Islet precursor cell (in vitro differentiated cells): ENCODE measurements at regions not wholly inside any gene's neighbourhood (a gene's known extent, or its start where the extent isn't known, plus 50 kb on each side); places are given as distances from the start of the nearest gene placed in this dataset.
"Not testable (repeated sequence)": the region's sequence is repeated elsewhere in the genome, so short reads cannot be mapped to it uniquely, and the experiment has no call there.

Source experiments
- DNase-seq: peaks from one replicate; pipeline ENCODE4 v3.0.0-alpha.2; 2018

DNA sequence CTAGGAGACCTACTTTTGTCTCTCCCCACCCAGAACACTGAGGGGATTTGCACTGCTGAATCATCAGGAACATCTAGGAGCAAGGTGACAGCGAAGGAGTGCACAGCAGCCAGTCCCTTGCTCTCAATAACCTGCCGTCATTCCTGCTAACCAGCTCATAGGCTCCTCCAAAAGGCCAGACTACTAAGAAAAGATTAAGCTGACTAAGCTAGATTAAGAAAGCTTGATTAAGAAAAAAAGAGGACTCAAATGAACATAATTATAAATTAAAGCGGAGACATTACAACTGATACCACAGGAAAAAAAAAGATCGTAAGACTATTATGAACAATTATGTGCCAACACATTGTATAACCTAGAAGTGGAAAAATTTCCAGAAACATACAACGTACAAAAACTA, 1254.8 kb upstream of the CHAC2 start:
- DNase-seq, result peak; percentile 50

DNA sequence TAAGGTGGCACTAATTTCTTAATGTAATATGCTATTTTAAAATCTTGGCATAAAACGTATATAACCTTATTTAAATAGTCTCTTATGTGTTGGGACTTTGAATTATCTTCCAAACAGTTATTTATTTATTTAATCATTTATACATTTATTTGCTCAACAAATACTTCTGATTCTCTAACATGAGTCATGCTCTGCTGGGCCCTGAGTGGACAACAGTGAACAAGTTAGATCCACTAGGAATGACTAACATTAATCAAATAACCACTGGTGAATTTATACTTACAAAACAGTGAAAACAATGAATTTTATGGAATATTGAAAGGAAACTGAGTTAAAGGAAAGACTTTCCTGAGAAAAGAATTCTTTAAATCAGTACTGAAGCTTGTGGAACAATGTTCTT, 1257.2 kb upstream of the CHAC2 start:
- no peak for DNase-seq

DNA sequence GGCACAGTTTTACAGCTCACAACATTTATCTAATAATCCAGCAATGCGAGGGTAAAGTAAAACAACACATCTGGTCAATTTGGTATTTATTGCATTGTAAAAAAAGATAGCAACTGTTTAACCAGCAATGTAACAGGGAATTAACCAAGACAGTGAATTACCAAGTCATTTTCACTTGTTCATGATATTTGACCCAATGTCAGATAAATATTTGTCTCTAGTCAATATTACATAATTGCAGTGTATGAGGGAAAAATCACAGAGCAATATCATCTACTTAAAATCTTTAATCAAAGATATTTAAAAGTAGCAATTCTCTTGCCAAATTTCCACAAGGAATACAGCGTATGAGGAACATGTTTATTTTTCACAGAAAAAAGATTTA, 1265.1 kb upstream of the CHAC2 start:
- no peak for DNase-seq

DNA sequence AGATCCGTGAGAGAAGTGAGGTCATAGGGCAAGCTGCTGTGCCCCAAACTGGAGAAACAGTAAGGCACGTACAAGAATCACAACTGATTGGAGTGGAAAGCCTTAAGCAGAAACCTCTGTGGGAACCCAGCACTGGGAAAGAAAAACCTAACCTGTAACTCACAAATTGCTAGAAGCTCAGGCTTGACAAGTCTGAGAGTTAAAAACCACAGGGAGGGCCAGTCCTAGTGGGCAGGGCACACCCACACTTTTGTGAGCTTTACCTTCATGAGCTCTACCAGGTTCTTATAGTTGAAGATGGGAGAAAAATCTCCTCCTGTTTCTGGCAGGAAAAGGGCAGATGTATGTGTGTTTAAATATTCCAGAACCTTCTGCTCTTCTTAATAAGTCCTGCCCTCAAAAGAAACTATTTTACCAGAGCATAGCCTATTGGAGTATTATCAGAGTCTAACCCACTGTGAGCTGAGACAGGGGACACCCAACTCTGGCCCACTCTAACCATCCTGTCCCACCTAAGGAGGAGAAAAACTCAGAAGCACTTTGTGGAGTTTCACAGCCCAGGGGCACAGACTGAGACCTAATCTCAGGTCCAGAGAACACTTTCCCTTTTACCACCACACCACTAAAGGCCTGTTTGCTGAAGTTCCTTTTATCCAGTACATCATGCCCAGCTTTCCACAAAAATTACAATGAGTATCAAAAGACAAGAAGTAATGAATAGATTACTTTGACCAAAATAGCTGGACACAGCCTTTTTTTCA, 1265.7 kb upstream of the CHAC2 start:
- no peak for DNase-seq

DNA sequence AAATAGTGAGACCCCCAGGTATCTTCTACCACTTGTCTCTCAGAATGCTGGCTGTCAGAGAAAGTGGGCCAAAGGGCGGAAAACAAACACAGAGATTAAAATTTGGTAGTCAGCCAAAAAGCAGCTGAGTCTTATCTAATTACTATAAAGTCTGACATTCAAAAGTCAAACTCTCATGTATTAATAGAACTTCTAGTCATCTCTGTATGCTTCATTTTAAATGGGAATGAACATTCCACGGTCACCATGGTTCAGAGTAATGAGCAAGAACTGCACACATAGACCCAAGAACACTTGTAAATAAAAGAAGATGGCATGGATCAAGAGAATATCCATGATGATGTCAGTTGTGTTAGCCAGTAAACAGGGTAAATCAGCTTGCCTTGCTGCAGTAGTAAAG, 1267.0 kb upstream of the CHAC2 start:
- no peak for DNase-seq

DNA sequence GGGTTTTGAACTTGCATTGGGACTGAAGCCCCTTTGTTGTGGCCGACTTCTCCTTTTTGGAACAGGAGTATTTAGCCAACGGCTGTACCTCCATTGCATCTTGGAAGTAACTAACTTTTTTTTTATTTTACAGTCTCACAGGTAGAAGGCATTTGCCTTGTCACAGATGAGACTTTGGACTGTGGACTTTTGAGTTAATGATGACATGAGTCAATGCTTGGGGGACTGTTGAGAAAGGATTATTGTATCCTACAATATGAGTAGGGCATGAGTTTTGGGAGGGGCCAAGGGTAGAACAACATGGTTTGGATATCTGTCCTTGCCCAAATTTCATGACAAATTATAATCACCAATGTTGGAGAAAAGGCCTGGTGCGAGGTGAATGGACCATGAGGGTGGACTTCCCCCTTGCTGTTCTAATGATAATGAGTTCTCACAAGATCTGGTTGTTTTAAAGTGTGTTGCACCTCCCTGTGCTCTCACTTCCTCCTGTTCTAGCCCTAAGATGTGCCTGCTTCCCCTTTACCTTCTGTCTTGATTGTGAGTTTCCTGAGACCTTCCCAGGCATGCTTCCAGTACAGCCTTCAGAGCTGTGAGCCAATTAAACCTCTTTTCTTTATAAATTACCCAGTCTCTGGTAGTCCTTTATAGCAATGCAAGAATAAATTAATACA, 1269.4 kb upstream of the CHAC2 start:
- DNase-seq, result no peak

DNA sequence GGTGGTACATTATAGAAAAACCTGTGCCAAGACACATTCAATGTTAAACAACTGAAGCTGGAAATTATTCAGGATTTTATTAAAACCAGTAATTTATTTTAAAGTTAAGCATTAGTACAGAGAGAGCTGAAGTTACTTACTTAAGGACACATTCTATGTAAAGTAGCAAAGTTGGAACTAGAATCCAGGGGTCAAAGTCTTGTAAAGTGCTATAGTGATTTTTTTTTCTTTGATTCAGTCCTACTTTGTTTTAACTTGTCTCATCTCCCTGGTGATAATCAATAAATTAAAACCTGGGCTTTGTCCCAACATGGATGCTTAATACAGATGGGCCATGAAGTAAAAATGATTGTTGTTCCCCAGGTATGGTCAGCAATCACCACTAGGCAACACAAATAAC, 1271.8 kb upstream of the CHAC2 start:
- DNase-seq, result no peak

DNA sequence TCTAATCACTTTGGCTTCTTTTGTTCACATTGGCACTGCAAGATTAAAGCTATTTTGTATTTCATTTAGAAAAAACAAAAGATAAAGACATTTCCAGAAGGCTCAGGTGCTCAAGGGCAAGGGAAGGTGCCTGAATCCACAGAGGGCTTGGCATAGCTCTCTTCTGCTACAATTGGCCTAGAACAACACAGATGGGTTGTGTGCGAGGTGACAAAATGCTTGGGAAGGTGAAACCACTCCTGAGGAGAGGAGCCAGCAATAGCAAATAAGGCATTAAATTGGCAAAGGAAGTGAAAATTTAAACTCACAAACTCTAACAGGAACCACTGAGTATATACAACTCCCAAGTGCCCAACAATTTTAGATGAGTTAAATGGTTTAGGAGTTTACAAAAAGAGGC, 1290.4 kb upstream of the CHAC2 start:
- no peak for DNase-seq

DNA sequence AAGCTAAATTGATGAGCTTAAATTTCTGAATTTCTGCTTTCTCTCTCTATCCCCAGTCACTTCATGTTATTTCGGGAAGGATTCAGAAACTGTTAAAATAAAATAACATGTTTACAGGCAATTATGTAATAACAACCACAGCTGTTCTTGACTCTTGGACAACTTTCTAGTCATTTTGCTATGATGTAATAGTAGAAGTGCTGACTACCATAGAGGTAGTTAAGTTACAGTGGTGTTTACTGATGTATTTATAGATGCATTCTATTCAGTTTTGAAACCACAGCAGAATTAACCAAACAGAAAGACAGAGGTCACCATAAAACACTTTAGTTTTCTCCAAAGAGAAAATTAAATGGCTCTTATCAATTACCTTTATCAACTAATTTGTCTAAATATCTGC, 1292.0 kb upstream of the CHAC2 start:
- no peak for DNase-seq

DNA sequence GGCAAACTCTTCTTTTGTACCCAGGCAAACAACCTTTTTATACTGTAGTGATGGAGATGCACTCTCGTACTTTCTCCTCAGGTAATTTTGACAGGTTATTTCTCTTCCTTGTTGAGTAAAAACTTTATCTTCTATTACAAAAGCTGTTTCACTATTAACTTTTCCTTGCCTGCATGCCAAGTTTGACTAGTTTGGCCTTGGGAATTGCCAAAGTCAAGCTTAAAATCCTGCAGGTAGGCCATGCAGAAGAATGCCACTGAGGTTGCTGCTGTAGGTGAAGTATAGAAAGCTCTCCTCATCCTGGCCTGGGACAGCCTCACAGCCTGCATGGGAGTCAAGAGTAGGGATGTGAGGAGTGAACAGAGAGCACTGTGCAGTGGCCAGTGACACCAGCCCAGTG, 1293.5 kb upstream of the CHAC2 start:
- DNase-seq, result no peak

DNA sequence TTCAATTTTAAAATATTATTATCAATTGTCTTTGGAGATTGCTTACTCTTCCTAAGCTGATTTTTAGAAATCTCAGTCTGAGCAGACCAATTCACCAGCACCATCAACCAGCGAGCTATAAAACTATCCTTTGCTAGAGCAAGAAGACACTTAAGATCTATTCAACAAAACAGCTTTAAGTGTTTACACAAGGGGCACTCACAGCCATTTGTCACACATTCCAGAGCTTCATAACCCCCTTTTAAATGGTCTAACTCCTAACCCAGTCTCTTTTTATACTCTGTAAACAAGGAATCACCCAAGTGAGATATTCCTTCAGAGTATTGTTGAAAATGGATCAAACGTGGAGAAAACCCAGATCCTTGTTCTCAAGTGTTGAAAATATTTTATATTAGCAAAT, 1294.1 kb upstream of the CHAC2 start:
- no peak for DNase-seq

DNA sequence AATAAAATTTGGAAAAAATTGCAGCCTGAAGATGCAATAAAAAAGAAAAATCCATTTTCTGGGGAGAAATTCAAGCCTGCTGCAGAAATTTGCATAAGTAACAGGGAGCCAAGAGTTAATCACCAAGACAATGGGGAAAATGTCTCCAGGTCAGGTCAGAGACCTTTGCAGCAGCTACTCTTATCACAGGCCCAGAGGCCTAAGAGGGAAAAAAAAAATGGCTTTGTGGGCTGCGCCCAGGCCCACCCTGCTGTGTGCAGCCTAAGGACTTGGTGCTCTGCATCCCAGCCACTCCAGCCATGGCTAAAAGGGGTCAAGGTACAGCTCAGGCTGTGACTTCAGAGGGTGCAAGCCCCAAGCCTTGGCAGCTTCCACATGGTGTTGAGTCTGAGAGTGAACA, 1297.1 kb upstream of the CHAC2 start:
- not testable (repeated sequence) for DNase-seq

DNA sequence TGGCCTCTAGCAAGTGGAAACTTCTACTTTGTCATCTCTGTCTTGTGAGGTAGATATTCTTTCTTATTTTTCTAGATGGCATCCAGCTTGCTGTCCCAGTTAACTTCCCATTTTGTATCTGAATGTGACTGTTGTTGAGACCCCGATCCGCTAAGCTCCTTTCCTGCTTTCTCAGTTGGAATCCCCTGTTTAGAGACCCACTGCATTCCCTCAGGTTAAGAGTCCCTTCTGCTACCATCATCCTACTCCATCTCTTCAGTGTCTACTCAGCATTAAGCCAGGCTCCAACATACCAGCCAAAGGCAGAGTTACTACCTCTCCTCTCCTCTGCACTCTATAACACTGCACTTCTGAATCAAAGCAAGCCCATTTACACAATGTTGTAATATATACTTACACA, 1300.4 kb upstream of the CHAC2 start:
- DNase-seq, result no peak

DNA sequence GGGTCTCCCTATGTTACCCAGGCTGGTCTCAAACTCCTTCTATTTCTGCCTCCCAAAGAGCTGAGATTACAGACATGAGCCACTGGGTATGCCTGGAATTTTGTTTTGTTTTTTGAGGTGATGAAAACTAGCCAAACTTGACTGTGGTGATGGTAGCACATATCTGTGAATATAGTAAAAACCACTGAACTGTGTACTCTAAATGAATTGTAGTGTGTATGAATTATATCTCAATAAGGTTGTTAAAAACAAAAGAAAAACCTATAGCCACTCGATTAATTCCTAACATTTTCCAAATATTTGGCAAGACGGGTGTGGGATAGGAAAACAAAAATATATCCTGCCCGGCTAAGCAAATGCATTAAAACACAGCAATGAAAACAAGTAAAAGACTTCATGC, 1302.3 kb upstream of the CHAC2 start:
- no peak for DNase-seq

DNA sequence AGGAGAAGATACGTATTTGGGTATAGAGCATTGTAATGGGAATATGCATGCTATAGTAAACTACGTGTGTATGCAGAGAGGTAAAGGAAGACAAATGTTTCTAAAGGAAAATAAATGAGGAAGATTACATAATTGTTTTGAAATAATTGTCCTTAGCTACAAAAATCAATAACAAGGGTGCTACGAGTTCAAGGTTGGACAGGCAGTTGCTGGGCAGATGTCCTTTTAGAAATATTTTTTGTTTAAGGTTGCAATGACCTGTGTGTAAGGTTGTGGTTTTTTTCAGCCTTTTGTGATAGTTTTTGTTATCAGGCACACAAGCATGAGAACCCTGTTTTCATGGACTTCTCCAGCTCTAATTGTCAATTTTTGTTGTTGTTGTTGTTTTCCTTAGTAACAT, 1304.1 kb upstream of the CHAC2 start:
- DNase-seq, result no peak

DNA sequence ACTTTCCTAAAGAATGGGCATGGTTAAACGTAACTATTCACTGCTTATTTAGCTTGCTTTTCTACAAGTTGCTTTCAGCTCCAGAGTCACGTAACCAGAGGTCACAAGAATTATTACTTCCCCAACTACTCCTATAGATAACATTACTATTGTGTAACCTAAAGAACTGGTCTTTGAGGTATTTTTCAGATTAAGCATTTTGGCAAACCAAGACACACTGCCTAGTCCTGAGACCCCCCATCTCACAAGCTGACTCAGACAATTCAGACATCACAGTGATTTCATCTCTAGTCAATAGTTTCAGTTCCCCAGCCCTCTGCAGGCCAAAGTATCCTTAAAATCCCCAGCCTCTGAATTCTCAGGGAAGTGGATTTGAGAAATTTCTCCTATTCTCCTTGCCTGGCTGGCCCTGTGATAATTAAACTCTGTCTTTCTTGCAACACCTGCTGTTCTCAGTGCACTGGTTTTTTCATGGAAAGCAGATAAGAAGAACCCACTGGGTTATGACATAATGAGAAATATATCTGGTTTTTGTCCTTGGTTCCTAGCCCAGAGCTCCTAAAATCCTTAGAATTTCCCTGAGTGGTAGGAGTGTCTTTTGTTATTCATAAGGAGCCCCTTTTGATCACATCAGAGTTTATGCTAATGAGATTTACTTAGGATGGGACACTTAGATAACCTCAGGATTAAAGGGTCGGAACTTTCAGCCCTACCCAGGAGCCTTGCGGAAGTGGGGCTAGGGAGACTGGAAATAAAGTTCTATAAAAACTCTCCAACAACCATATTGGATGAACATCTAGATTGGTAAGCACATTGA, 1310.8 kb upstream of the CHAC2 start:
- DNase-seq, result no peak

DNA sequence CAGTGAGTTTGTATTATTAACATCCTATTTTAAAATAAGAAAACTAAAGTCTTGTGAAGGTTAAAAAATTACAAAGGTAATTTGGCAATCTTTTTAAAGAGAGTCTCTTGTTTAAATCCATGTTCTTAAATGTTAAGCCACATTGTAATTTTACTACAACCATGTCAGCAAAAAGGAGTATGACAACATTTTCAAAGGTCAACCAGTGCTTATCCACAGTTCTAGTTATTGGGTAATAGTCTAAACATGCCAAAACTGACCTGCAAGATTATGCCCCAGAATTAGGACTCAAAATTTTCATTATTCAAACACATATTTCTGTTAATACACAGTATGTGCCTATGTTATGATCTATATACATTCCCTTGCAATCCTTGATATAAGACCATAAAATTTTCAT, 1312.6 kb upstream of the CHAC2 start:
- no peak for DNase-seq

DNA sequence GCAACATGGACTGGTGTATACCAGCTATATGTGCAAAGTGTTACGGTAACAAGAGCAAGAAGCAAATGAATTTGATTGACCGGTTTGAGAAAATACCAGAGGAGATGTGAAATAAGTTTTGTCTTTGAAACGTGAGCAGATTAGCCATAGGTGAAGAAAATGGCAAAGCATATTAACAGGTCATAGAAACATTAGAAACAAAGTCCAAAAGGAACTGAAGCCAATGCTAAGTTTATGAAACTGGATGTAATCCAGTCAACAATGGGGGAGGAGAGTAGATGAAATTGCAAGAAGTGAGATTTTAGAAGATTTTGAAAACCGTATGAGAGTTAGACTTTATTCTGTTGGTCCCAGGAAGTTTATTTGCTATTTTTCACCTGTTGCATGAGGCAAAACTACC, 1315.4 kb upstream of the CHAC2 start:
- DNase-seq, result no peak

DNA sequence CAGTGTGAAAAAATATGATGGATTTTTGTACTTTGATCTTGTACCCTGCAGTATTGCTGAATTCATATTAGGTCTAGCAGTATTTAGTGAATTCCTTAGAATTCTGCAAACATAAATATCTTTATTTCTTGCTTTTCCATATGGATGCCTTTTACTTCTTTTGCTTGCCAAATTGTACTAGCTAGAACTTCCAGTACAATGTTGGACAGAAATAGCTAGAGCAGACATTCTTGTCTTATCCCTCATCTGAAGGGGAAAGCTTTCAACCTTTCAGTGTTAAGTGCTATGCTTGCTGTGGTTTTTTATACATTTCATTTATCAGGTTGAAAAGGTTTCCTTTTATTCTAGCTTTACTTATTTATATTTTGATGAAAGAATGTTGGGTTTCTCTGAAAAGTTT, 1321.9 kb upstream of the CHAC2 start:
- DNase-seq, result no peak

DNA sequence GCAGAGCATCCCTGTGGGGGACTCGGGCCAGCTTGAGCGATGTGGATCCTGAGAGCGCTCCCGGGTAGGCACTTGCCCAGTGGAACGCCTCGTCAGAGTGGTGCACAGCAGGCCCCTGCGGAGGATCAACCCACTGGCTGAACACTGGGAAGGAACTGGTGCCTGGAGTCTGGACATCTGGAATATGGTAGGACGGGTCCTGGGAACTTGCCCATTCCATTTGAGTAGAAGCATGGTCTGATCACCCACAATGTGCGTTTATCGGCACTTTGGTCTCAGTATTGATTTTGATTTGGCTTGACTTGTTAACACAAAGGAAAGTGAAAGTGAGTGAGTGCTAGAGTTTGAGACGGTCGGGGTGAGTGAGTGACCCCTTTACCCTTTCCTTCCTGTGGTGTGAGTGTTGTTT, 1336.2 kb upstream of the CHAC2 start:
- no peak for DNase-seq

DNA sequence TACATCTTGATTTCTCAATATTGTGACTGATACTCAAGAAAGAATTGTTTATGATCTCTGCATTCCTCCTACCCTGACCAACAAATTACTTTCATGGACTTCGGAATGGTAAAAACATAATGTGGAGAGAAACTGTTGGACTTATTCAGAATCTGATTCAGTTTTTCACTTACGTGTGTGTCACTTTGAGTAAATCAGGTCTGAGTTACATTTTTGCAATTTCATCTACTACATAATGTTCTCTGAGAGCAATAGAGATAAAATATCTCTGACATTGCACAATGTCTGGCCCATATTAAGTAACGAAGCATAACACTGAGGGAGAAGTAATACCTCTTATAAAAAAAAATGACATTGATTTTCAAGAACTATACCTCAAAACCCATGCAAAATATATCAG, 1337.9 kb upstream of the CHAC2 start:
- DNase-seq, result no peak

DNA sequence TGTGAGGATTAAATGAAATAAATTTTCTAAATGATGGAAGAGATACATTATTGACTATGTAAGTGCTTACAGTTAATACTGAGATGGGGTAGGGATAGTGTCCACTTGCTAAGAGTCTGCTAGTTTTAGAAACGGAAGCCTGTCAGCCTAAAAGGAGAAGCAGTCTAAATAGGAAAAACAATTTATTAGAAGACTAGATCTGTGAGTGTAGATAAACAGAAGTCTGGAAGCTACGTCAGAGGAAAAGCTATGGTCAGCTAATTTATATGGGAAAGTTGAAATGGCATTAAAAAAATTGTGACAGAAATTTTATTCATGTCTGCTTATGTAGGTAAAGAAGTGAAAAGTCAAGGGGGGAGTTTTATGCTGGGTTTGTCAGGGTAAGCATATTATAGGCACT, 1338.4 kb upstream of the CHAC2 start:
- no peak for DNase-seq

DNA sequence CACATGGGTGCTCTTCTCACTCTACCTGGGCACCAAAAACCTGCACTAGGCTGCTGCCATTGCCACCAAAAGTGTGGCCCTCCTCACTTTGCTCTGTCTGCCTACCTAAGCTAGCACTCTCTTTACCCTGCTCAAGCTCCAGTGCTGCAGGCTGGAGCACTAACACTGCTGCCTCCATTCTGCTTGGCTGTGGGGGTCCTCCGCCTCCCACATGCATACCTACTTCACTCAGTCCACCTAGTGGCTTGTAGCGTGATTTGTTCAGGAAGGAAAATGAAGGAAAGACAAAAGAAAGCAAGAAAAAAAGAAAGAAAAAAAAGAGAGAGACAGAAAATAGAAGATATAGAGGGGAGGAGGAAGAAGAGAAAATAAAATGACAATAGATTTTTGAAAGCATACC, 1339.4 kb upstream of the CHAC2 start:
- DNase-seq, result no peak

DNA sequence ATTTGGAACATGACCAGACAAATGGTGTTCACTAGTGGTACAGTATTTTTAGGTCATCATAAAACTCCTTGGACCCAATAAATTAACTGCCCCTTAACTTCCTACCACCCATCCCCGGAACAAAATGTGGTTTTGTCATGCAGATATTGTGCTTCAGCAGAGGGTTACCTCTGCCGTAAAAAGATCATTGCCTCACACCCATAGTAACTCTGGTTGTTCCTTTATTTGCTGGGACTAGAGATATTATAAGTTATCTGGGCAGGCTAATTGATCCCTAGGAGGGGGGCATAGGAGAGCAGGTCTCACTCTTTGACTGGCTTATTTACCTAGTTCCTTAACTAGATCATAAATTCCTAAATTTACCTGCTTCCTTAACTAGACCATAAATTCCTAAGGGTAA, 1343.9 kb upstream of the CHAC2 start:
- no peak for DNase-seq
